Right cardiac atrium (tissue), 5 donors: ENCODE measurements at regions not wholly inside any gene's neighbourhood (a gene's known extent, or its start where the extent isn't known, plus 50 kb on each side); places are given as distances from the start of the nearest gene placed in this dataset.
"Not testable (repeated sequence)": the region's sequence is repeated elsewhere in the genome, so short reads cannot be mapped to it uniquely, and the experiment has no call there.

ENCODE experiments used
- ATAC-seq, 2 donors: fragments of 200-7000 bp; cut with Tn5 transposase; one replicate each; pipeline versions ENCODE4 v1.8.0 to v1.9.1; 2020; ENCODE audit warnings: moderate library complexity in 2 of 2, mild to moderate bottlenecking in 1 of 2
- DNase-seq, 3 donors: peaks; one replicate each; pipeline ENCODE4 v3.0.0-alpha.2; 2020
- H3K27ac ChIP-seq: one replicate; pipeline ENCODE4 v1.5.1; 2013; ENCODE audit warnings: mild to moderate bottlenecking, low read length, control low read depth, moderate library complexity
- H3K27me3 ChIP-seq: one replicate; pipeline ENCODE4 v1.6.1; 2013; ENCODE audit not compliant: control insufficient read depth, insufficient read depth
- H3K4me1 ChIP-seq: one replicate; pipeline ENCODE4 v1.6.1; 2013; ENCODE audit warnings: low read length; ENCODE audit not compliant: control insufficient read depth, insufficient read depth
- H3K4me3 ChIP-seq: one replicate; pipeline ENCODE4 v1.5.1; 2013; ENCODE audit warnings: low read length, control low read depth
- H3K9me3 ChIP-seq: one replicate; pipeline ENCODE4 v1.6.1; 2013; ENCODE audit warnings: low read length; ENCODE audit not compliant: control insufficient read depth
- WGBS: extraction: QIAGEN DNeasy Blood & Tissue Kit; methylation state at CpG from one replicate; pipeline ENCODE4 v1.1.7; 2013; 5-methylcytosine and 5-hydroxymethylcytosine counted together
- intact Hi-C, 4 donors: fragments of 100-400 bp; cut with DNase I; formaldehyde crosslinking; loops; one replicate each; pipeline versions ENCODE4 v1.11.0 to v1.14.0; 2022 to 2023
- donor health status: healthy with polysubstance abuse.
- donor health status: DM: no; HTN: yes; CAD: no.
- donor health status: DM: no; HTN: no; CAD: no.
- donor health status: DM: no; HTN: yes; CAD: no; lungs with severe emphysema.
- donor health status: DM: yes; HTN: yes; CAD: no.

DNA sequence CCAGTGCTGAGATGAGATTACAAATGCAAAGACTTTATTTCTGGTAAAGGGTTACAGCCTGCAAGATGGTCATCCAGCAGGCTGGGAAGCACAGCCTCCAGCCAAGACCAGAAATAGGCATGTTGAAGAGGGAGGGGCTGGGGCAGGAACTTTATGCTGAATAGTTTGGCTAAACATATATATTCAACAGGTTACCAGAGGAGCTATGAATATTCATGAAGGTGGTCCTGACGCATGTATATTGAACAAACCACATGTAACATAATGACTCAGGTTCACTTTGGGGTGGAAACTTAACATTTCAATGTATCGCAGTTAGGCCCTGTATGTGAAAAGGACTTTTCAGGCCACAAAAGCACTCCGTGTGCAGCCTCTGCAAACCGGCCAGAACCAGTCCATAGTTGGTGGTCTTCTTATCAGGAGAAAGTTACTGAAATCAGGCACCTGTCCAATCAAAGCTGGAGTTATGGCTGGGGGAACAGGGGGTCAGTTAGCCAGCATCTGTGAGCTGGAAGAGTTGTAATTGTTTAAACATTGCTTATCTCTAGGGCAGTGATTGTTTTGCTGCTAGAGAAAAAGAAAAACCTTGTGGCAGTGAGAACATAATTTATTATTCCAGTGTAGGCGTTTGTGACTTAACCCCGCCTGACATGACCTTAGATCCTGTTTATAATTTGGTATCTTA is 372.9 kb upstream of the AUTS2 start:
- no peaks in the 10 kb centered on the region for H3K27me3 ChIP-seq
- no peak overlapping the region for H3K4me3 ChIP-seq
- DNase-seq (no peak), ATAC-seq (no peak)
- WGBS = 61% methylated on average over 6 of the region's 6 CpGs
- no peaks in the 10 kb centered on the region for H3K9me3 ChIP-seq
- intact Hi-C loops = no loop called here
- H3K27ac ChIP-seq = no peak overlapping the region
- H3K4me1 ChIP-seq = no peaks in the 10 kb centered on the region

DNA sequence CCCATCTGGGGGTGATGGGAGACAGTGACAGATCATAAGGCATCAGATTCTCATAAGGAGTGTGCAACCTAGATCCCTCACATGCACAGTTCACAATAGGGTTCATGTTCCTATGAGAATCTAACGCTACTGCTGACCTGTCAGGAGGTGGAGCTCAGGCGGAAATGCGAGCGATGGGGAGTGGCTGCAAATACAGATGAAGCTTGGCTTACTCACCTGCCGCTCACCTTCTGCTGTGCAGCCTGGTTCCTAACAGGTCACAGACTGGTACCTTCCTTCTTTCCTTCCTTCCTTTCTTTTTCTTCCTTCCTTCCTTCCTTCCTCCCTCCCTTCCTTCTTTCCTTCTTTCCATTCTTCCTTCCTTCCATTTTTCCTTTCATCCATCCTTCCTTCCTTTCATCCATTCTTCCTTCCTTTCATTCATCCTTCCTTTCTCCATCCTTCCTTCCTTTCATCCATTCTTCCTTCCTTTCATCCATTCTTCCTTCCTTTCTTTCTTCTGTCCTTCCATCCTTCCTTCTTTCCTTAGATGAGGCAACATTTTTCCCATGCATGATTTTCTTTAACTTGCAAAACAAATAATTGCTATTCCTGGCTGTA is 370.0 kb upstream of the AUTS2 start:
- WGBS = 86% methylated on average over 5 of the region's 5 CpGs
- no peak overlapping the region for H3K4me3 ChIP-seq
- H3K9me3 ChIP-seq = no peaks in the 10 kb centered on the region
- H3K27ac ChIP-seq = no peak overlapping the region
- no peaks in the 10 kb centered on the region for H3K27me3 ChIP-seq
- H3K4me1 ChIP-seq = no peaks in the 10 kb centered on the region
- intact Hi-C loops = no loop called here
- DNase-seq (no peak), ATAC-seq (no peak)

GRCh38 chr7:69232445-69233376 is 365.6 kb upstream of the AUTS2 start:
- intact Hi-C loops = no loop called here
- H3K4me1 ChIP-seq = no peaks in the 10 kb centered on the region
- H3K4me3 ChIP-seq = no peak overlapping the region
- H3K27me3 ChIP-seq = no peaks in the 10 kb centered on the region
- WGBS = 50% methylated on average over 21 of the region's 21 CpGs
- no peak overlapping the region for H3K27ac ChIP-seq
- DNase-seq (no peak), ATAC-seq (no peak)
- no peaks in the 10 kb centered on the region for H3K9me3 ChIP-seq

DNA sequence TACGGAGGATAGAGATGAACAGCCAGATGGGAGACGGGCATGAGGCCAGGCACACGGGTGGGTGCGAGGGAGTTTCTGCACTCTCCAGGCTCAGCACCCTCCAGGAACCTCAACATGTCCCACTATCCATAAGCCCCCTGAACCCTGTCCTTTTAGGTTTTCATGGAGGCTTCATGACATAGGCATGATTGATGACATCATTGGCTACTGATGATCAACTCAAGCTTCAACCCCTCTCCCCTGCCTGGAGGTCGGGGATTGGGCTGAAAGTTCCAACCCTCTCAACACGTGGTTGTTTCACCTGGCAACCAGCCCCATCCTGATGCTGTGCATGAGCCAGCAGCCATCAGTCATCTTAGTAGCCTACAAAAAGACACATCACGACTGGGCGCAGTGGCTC is 360.7 kb upstream of the AUTS2 start:
- H3K27me3 ChIP-seq = no peaks in the 10 kb centered on the region
- 60% methylated on average over 8 of the region's 8 CpGs for WGBS
- ATAC-seq = no peak
- no peak for DNase-seq
- no peaks in the 10 kb centered on the region for H3K9me3 ChIP-seq
- no peak overlapping the region for H3K27ac ChIP-seq
- H3K4me1 ChIP-seq = no peaks in the 10 kb centered on the region
- intact Hi-C loops = no loop called here
- H3K4me3 ChIP-seq = no peak overlapping the region

GRCh38 chr7:69243016-69243415 is 355.3 kb upstream of the AUTS2 start:
- Histone ChIP-seq H3K27me3 (no peaks in the 10 kb centered on the region), H3K27ac (no peak overlapping the region), H3K9me3 (no peaks in the 10 kb centered on the region), H3K4me3 (no peak overlapping the region), H3K4me1 (no peaks in the 10 kb centered on the region)
- intact Hi-C loops = no loop called here
- WGBS = 69% methylated on average over 1 of the region's 1 CpG
- no peak for ATAC-seq
- no peak for DNase-seq

GRCh38 chr7:69244701-69245100 is 353.6 kb upstream of the AUTS2 start:
- Histone ChIP-seq H3K4me1 (no peaks in the 10 kb centered on the region), H3K9me3 (no peaks in the 10 kb centered on the region), H3K27me3 (no peaks in the 10 kb centered on the region), H3K4me3 (no peak overlapping the region), H3K27ac (no peak overlapping the region)
- DNase-seq = no peak
- WGBS = 94% methylated on average over 2 of the region's 2 CpGs
- ATAC-seq = no peak
- intact Hi-C loops = no loop called here

DNA sequence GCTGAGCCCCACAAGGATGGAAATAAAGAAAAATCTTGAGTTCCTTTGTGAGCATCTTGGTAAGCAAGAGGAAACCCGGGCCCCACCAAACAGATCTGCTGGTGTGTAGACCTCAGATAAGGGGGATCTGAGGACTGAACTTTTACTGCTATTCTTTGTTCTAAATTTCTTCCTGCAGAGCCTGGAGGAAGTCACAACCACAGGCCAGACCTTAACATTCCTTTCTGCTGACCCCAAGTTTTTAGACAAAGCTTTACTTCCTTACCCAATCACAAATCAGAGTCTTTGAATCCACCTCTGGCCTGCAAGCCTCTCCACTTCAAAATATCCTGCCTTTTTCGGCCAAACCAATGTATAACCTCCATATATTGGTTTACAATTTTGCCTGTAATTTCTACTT is 352.6 kb upstream of the AUTS2 start:
- intact Hi-C loops = no loop called here
- no peak overlapping the region for H3K4me3 ChIP-seq
- DNase-seq = no peak
- H3K27me3 ChIP-seq = no peaks in the 10 kb centered on the region
- ATAC-seq = no peak
- H3K4me1 ChIP-seq = no peaks in the 10 kb centered on the region
- WGBS = 54% methylated on average over 2 of the region's 2 CpGs
- H3K9me3 ChIP-seq = no peaks in the 10 kb centered on the region
- H3K27ac ChIP-seq = no peak overlapping the region

- H3K27me3 ChIP-seq = no peaks in the 10 kb centered on the region
- H3K4me3 ChIP-seq = no peak overlapping the region
- peak; percentile 22 to 52 for ATAC-seq
- no peaks in the 10 kb centered on the region for H3K4me1 ChIP-seq
- no peak overlapping the region for H3K27ac ChIP-seq
- intact Hi-C loops = no loop called here
- peak in 1 of 3 donors; percentile 17 for DNase-seq
- H3K9me3 ChIP-seq = no peaks in the 10 kb centered on the region
- 81% methylated on average over 3 of the region's 3 CpGs for WGBS
Measured at GRCh38 chr7:69246758-69247157, 351.5 kb upstream of the AUTS2 start.

- H3K9me3 ChIP-seq, ATAC-seq, H3K4me1 ChIP-seq, H3K4me3 ChIP-seq, H3K27me3 ChIP-seq, DNase-seq, intact Hi-C loops, H3K27ac ChIP-seq: not testable (repeated sequence)
- 68% methylated on average over 2 of the region's 2 CpGs for WGBS
Measured at GRCh38 chr7:69248382-69248828, 349.9 kb upstream of the AUTS2 start.

DNA sequence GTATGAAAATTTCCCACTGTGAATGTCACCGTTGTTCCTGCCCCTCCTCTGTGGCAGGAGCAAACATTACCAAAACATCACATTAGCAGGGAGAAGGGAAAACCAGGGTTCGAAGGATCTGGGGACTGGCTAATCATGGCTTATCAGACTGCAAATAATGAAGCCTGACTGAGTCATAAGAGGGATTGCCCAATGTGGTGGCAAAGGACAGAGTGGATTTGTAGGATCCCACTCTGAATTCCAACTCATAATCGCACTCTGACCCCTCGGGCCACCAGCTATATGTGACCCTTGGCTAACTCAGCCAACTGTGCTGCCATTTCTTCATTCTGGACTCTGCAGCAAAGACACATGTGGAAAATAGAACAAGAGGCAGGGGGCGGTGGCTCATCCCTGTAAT is 347.3 kb upstream of the AUTS2 start:
- no peak overlapping the region for H3K4me3 ChIP-seq
- no peak for DNase-seq
- no peak for ATAC-seq
- no peaks in the 10 kb centered on the region for H3K27me3 ChIP-seq
- WGBS = 90% methylated on average over 5 of the region's 5 CpGs
- H3K4me1 ChIP-seq = no peaks in the 10 kb centered on the region
- H3K9me3 ChIP-seq = no peaks in the 10 kb centered on the region
- intact Hi-C loops = no loop called here
- H3K27ac ChIP-seq = no peak overlapping the region

DNA sequence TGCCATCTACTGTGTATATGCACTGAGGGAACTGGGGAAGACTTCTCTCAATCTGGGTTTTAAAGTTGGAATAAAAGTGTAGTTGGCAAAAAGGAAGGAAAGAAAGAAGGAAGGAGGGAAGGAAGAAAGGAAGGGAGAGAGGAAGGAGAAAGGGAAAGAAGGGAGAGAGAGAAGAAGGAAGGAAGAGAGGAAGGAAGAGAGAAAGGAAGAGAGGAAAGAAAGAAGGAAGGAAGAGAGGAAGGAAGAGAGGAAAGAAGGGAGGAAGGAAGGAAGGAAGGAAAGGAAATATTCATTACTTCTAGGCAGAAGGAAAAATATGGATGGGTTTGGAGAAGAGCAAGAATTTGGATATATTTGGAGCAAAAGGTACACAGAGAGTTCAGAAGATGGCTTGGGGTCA is 343.6 kb upstream of the AUTS2 start:
- H3K9me3 ChIP-seq = no peaks in the 10 kb centered on the region
- H3K27ac ChIP-seq = no peak overlapping the region
- no peaks in the 10 kb centered on the region for H3K27me3 ChIP-seq
- intact Hi-C loops = no loop called here
- no peak overlapping the region for H3K4me3 ChIP-seq
- peaks cover 5% of the 10 kb centered on the region for H3K4me1 ChIP-seq
- no peak for DNase-seq
- no peak for ATAC-seq
